ENCODE measurements at regions not wholly inside any gene's neighbourhood (a gene's known extent, or its start where the extent isn't known, plus 50 kb on each side); places are given as distances from the start of the nearest gene placed in this dataset.

DNA sequence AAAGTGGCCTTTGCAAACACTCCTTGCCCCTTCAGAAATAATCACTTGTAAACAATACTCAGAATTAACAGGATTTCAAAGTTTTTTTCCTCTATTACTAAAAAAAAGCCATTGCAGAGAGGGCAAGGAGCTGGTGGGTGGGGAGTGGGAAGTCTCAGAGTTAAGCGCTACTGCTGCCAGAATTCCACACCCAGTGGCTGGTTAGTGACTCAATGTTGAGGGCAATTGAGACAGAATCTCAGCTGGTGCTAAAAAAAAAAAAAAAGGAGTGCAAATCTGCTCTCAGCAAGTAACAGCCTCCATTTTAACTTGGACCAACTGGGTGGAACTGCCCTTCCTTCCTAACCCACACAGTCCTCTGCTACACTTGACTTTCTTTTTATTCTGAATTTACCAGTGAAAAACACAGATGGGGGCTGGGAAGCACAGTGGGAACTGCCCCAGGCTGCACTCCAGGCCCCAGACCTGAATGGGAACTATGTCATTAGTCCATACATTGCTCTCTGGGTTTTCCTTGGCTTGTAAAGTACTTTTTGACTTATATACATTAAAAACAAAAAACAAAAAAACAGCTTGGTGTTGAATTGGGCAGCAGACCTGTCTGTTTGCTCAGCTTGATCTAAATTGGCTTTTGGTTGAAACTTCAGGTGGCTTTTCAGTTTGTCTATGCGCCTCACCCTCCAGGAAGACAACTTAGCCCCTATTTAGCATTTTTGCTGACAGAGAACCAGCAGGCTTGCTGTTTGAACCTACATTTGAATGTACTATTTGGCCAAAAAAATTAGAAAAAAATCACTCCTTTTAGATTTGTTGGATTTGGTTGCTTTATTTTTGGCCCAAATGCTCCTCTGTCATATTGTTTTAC is 357.8 kb upstream of the TBL1XR1 start:
- TF ChIP-seq, protein P1, sequence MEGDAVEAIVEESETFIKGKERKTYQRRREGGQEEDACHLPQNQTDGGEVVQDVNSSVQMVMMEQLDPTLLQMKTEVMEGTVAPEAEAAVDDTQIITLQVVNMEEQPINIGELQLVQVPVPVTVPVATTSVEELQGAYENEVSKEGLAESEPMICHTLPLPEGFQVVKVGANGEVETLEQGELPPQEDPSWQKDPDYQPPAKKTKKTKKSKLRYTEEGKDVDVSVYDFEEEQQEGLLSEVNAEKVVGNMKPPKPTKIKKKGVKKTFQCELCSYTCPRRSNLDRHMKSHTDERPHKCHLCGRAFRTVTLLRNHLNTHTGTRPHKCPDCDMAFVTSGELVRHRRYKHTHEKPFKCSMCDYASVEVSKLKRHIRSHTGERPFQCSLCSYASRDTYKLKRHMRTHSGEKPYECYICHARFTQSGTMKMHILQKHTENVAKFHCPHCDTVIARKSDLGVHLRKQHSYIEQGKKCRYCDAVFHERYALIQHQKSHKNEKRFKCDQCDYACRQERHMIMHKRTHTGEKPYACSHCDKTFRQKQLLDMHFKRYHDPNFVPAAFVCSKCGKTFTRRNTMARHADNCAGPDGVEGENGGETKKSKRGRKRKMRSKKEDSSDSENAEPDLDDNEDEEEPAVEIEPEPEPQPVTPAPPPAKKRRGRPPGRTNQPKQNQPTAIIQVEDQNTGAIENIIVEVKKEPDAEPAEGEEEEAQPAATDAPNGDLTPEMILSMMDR (IDR thresholded peaks at IDR 0.05 in 4 of 5, conservative IDR thresholded peaks at IDR 0.05 in 1 of 5): no peak
- no peak for TF ChIP-seq POLR2A (IDR thresholded peaks at IDR 0.05)
